WTC11 (cell line): ENCODE measurements at regions not wholly inside any gene's neighbourhood (a gene's known extent, or its start where the extent isn't known, plus 50 kb on each side); places are given as distances from the start of the nearest gene placed in this dataset.

Experiments
- CREB1 ChIP-seq: sonication (generic); formaldehyde crosslinking; IDR thresholded peaks from 2 replicates; pipeline ENCODE4 v1.8.0; 2023; ENCODE audit warnings: mild to moderate bottlenecking, missing genetic modification reagents
- CREM ChIP-seq: sonication (generic); formaldehyde crosslinking; IDR thresholded peaks from 2 replicates; pipeline ENCODE4 v1.8.1; 2022; ENCODE audit warnings: mild to moderate bottlenecking, missing genetic modification reagents, moderate library complexity
- CTCF ChIP-seq: fragments of 200-600 bp; IDR thresholded peaks from 2 replicates; pipeline ENCODE4 v1.8.0; 2022; ENCODE audit warnings: antibody characterized with exemption
- E2F1 ChIP-seq: sonication (generic); formaldehyde crosslinking; IDR thresholded peaks from 2 replicates; pipeline ENCODE4 v1.8.0; 2022; ENCODE audit warnings: mild to moderate bottlenecking, missing genetic modification reagents
- ESRRA ChIP-seq: sonication (generic); formaldehyde crosslinking; IDR thresholded peaks from 2 replicates; pipeline ENCODE4 v1.8.1; 2022; ENCODE audit warnings: mild to moderate bottlenecking, missing genetic modification reagents, borderline replicate concordance
- JUN ChIP-seq: sonication (generic); formaldehyde crosslinking; IDR thresholded peaks from 2 replicates; pipeline ENCODE4 v1.8.0; 2023; ENCODE audit warnings: mild to moderate bottlenecking, missing genetic modification reagents
- NFYB ChIP-seq: sonication (generic); formaldehyde crosslinking; conservative IDR thresholded peaks from 2 replicates; pipeline ENCODE4 v1.8.0; 2022; ENCODE audit warnings: low read depth, missing genetic modification reagents
- NR1H2 ChIP-seq: sonication (generic); formaldehyde crosslinking; IDR thresholded peaks from 2 replicates; pipeline ENCODE4 v1.9.0; 2021; ENCODE audit warnings: mild to moderate bottlenecking, moderate library complexity, missing genetic modification reagents
- RELA ChIP-seq: sonication (generic); formaldehyde crosslinking; IDR thresholded peaks from 2 replicates; pipeline ENCODE4 v1.8.1; 2022; ENCODE audit warnings: missing genetic modification reagents, mild to moderate bottlenecking, borderline replicate concordance
- SOX15 ChIP-seq: fragments of 250-450 bp; sonication (Bioruptor Pico); IDR thresholded peaks from 2 replicates; pipeline ENCODE4 v1.9.0; 2021; ENCODE audit warnings: mild to moderate bottlenecking
- USF2 ChIP-seq: sonication (generic); formaldehyde crosslinking; IDR thresholded peaks from 2 replicates; pipeline ENCODE4 v1.8.1; 2023; ENCODE audit warnings: mild to moderate bottlenecking, missing genetic modification reagents, moderate library complexity
- ZBTB43 ChIP-seq: sonication (generic); formaldehyde crosslinking; IDR thresholded peaks from 2 replicates; pipeline ENCODE4 v1.8.1; 2023; ENCODE audit warnings: mild to moderate bottlenecking, missing genetic modification reagents
- ZNF219 ChIP-seq: sonication (generic); formaldehyde crosslinking; IDR thresholded peaks from 2 replicates; pipeline ENCODE4 v1.8.0; 2023; ENCODE audit warnings: missing genetic modification reagents, mild to moderate bottlenecking, borderline replicate concordance
- ZNF512 ChIP-seq: sonication (generic); formaldehyde crosslinking; IDR thresholded peaks from 2 replicates; pipeline ENCODE4 v1.8.1; 2022; ENCODE audit warnings: missing genetic modification reagents, borderline replicate concordance

GRCh38 chr5:106374956-106375355 is 1295.8 kb downstream of the EFNA5 start:
- TF ChIP-seq CTCF: no peak
- TF ChIP-seq ZNF219 (CRISPR knock-in tag): no peak
- no peak for TF ChIP-seq ZBTB43 (CRISPR knock-in tag)
- TF ChIP-seq NFYB: no peak
- no peak for TF ChIP-seq USF2
- no peak for TF ChIP-seq E2F1 (CRISPR knock-in tag)
- no peak for TF ChIP-seq SOX15
- TF ChIP-seq JUN (CRISPR knock-in tag): no peak
- TF ChIP-seq NR1H2: no peak
- TF ChIP-seq CREM (CRISPR knock-in tag): no peak
- TF ChIP-seq ESRRA (CRISPR knock-in tag): no peak
- TF ChIP-seq CREB1 (CRISPR knock-in tag): no peak
- TF ChIP-seq ZNF512: no peak
- TF ChIP-seq RELA (CRISPR knock-in tag): no peak
